K562 (cell line): ENCODE measurements at regions not wholly inside any gene's neighbourhood (a gene's known extent, or its start where the extent isn't known, plus 50 kb on each side); places are given as distances from the start of the nearest gene placed in this dataset.

ENCODE experiments used
- ARHGAP35 ChIP-seq: fragments of 450-650 bp; IDR thresholded peaks from 2 replicates; pipeline ENCODE4 v1.6.1; 2018; ENCODE audit not compliant: partially characterized antibody
- ARID2 ChIP-seq: fragments of 450-650 bp; IDR thresholded peaks from 2 replicates; pipeline ENCODE4 v1.6.1; 2017; ENCODE audit warnings: antibody characterized with exemption, mild to moderate bottlenecking
- CHAMP1 ChIP-seq: fragments of 450-650 bp; IDR thresholded peaks from 2 replicates; pipeline ENCODE4 v1.6.1; 2016; ENCODE audit warnings: mild to moderate bottlenecking
- CREM ChIP-seq: IDR thresholded peaks from 2 replicates; pipeline ENCODE4 v1.6.1; 2014; ENCODE audit warnings: antibody characterized with exemption, low read depth
- GABPB1 ChIP-seq: sonication (generic); formaldehyde crosslinking; IDR thresholded peaks from 2 replicates; pipeline ENCODE4 v1.8.0; 2022; ENCODE audit warnings: mild to moderate bottlenecking, missing genetic modification reagents
- GMEB1 ChIP-seq: fragments of 250-450 bp; sonication (Bioruptor Pico); IDR thresholded peaks from 2 replicates; pipeline ENCODE4 v1.4.0; 2020; ENCODE audit warnings: mild to moderate bottlenecking
- HNRNPUL1 ChIP-seq: fragments of 200-400 bp; formaldehyde crosslinking; IDR thresholded peaks from 2 replicates; pipeline ENCODE4 v1.6.1; 2017; ENCODE audit warnings: low read length
- KDM2B ChIP-seq: fragments of 250-450 bp; sonication (Bioruptor Pico); IDR thresholded peaks from 2 replicates; pipeline ENCODE4 v1.8.0; 2021; ENCODE audit warnings: mild to moderate bottlenecking, moderate library complexity
- MCM5 ChIP-seq: fragments of 450-650 bp; IDR thresholded peaks from 2 replicates; pipeline ENCODE4 v1.6.1; 2016; ENCODE audit warnings: low read depth
- MTA3 ChIP-seq: fragments of 450-650 bp; formaldehyde crosslinking; IDR thresholded peaks from 2 replicates; pipeline ENCODE4 v1.6.1; 2017; ENCODE audit warnings: mild to moderate bottlenecking, borderline replicate concordance
- POLR2A ChIP-seq: fragments of 450-650 bp; conservative IDR thresholded peaks from 2 replicates; pipeline ENCODE4 v1.6.1; 2016
- PTRF ChIP-seq: fragments of 450-650 bp; IDR thresholded peaks from 2 replicates; pipeline ENCODE4 v1.6.1; 2016; ENCODE audit warnings: mild to moderate bottlenecking, missing genetic modification characterization, missing compliant biosample characterization
- RB1 ChIP-seq: fragments of 450-650 bp; IDR thresholded peaks from 2 replicates; pipeline ENCODE4 v1.6.1; 2017; ENCODE audit warnings: low read depth, mild to moderate bottlenecking
- RBM17 ChIP-seq: fragments of 200-400 bp; formaldehyde crosslinking; IDR thresholded peaks from 2 replicates; pipeline ENCODE4 v1.6.1; 2017; ENCODE audit warnings: low read depth, mild to moderate bottlenecking, low read length, borderline replicate concordance
- RUNX1 ChIP-seq: sonication (generic); IDR thresholded peaks from 2 replicates; pipeline ENCODE4 v1.6.1; 2016; ENCODE audit warnings: antibody characterized with exemption, low read depth
- SIRT6 ChIP-seq: IDR thresholded peaks from one replicate; pipeline ENCODE4 v1.6.1; 2012; ENCODE audit warnings: low read depth, mild to moderate bottlenecking, control low read depth, inconsistent platforms, low read length, moderate library complexity
- SMAD2 ChIP-seq: fragments of 150-350 bp; IDR thresholded peaks from 2 replicates; pipeline ENCODE4 v1.6.1; 2014; ENCODE audit warnings: low read depth, mild to moderate bottlenecking, low read length
- SP1 ChIP-seq: sonication (generic); formaldehyde crosslinking; IDR thresholded peaks from 2 replicates; pipeline ENCODE4 v1.8.1; 2022; ENCODE audit warnings: mild to moderate bottlenecking, missing genetic modification reagents
- SREBF2 ChIP-seq: sonication (generic); formaldehyde crosslinking; IDR thresholded peaks from 2 replicates; pipeline ENCODE4 v1.4.0; 2020; ENCODE audit warnings: mild to moderate bottlenecking, missing genetic modification reagents
- TAF1 ChIP-seq: IDR thresholded peaks from 2 replicates; pipeline ENCODE4 v1.6.1; 2011; ENCODE audit warnings: mild to moderate bottlenecking, low read length, moderate library complexity; ENCODE audit not compliant: insufficient read depth, control insufficient read depth, severe bottlenecking; ENCODE audit errors: extremely low read depth
- TAF9B ChIP-seq: fragments of 450-650 bp; IDR thresholded peaks from 2 replicates; pipeline ENCODE4 v1.6.1; 2018; ENCODE audit warnings: mild to moderate bottlenecking; ENCODE audit not compliant: partially characterized antibody
- ZNF174 ChIP-seq: fragments of 250-450 bp; sonication (Bioruptor Pico); IDR thresholded peaks from 2 replicates; pipeline ENCODE4 v1.4.0; 2020; ENCODE audit warnings: mild to moderate bottlenecking
- TF ChIP-seq, protein P1 (sequence below): fragments of 450-650 bp; conservative IDR thresholded peaks from 2 replicates; pipeline ENCODE4 v1.6.1; 2016; ENCODE audit warnings: missing genetic modification characterization, low read depth, mild to moderate bottlenecking, control low read depth, missing compliant biosample characterization
- TF ChIP-seq, protein P2 (sequence below): fragments of 450-650 bp; IDR thresholded peaks from 2 replicates; pipeline ENCODE4 v1.6.1; 2016; ENCODE audit warnings: antibody characterized with exemption

GRCh38 chr5:135133698-135134515, 99.9 kb upstream of the PITX1 start (continued):
- no peak for TF ChIP-seq MCM5
- TF ChIP-seq, protein P1, sequence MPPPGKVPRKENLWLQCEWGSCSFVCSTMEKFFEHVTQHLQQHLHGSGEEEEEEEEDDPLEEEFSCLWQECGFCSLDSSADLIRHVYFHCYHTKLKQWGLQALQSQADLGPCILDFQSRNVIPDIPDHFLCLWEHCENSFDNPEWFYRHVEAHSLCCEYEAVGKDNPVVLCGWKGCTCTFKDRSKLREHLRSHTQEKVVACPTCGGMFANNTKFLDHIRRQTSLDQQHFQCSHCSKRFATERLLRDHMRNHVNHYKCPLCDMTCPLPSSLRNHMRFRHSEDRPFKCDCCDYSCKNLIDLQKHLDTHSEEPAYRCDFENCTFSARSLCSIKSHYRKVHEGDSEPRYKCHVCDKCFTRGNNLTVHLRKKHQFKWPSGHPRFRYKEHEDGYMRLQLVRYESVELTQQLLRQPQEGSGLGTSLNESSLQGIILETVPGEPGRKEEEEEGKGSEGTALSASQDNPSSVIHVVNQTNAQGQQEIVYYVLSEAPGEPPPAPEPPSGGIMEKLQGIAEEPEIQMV (tag) = peak; percentile 60
- 0 out of 2 replicates have a peak, but pooled peaks have one; percentile 84 for TF ChIP-seq SREBF2 (CRISPR knock-in tag)
- no peak for TF ChIP-seq TAF9B
- peak; percentile 98 for TF ChIP-seq MTA3
- TF ChIP-seq KDM2B (CRISPR knock-in tag) = no peak
- no peak for TF ChIP-seq SMAD2
- peak; percentile 88 for TF ChIP-seq GABPB1
- TF ChIP-seq, protein P2, sequence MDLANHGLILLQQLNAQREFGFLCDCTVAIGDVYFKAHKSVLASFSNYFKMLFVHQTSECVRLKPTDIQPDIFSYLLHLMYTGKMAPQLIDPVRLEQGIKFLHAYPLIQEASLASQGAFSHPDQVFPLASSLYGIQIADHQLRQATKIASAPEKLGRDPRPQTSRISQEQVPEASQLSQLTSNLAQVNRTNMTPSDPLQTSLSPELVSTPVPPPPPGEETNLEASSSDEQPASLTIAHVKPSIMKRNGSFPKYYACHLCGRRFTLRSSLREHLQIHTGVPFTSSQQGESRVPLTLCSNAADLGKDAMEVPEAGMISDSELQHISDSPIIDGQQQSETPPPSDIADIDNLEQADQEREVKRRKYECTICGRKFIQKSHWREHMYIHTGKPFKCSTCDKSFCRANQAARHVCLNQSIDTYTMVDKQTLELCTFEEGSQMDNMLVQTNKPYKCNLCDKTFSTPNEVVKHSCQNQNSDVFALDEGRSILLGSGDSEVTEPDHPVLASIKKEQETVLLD = peak; percentile 92
- peak; percentile 99 for TF ChIP-seq RUNX1
- TF ChIP-seq CHAMP1 = peak; percentile 98; the same call in 1 of the 2 replicates
- no peak for TF ChIP-seq RBM17
- no peak for TF ChIP-seq SIRT6
- no peak for TF ChIP-seq ARHGAP35
- no peak for TF ChIP-seq HNRNPUL1
- TF ChIP-seq CREM = peak; percentile 95
- no peak; the same call in 1 of the 2 replicates for TF ChIP-seq PTRF (tag)
- no peak for TF ChIP-seq ZNF174 (CRISPR knock-in tag)
- peak; percentile 99 for TF ChIP-seq SP1 (CRISPR knock-in tag)
- TF ChIP-seq ARID2 = peak; percentile 45; the same call in 1 of the 2 replicates
- no peak for TF ChIP-seq GMEB1 (CRISPR knock-in tag)
- TF ChIP-seq POLR2A = no peak
- TF ChIP-seq RB1 = peak; percentile 54; the same call in 1 of the 2 replicates
- TF ChIP-seq TAF1 = peak; percentile 78
